IPS DF 4.7 (cell line): ENCODE measurements at regions not wholly inside any gene's neighbourhood (a gene's known extent, or its start where the extent isn't known, plus 50 kb on each side); places are given as distances from the start of the nearest gene placed in this dataset.

Experiments
- DNase-seq: peaks from one replicate; pipeline ENCODE4 v3.0.0-alpha.2; 2013; ENCODE audit warnings: low spot score; ENCODE audit errors: extremely low read depth

- DNase-seq, result no peak
Observed at GRCh38 chr17:77454242-77455095, 313.7 kb downstream of the SEC14L1 start.

- DNase-seq, result no peak
Observed at GRCh38 chr17:77455111-77455890, 314.5 kb downstream of the SEC14L1 start.

GRCh38 chr17:77455891-77456260, 315.1 kb downstream of the SEC14L1 start:
- no peak for DNase-seq

GRCh38 chr17:77456271-77456950, 315.6 kb downstream of the SEC14L1 start:
- DNase-seq, result no peak

GRCh38 chr17:77456951-77457548, 316.3 kb downstream of the SEC14L1 start:
- no peak for DNase-seq

- DNase-seq, result no peak
Observed at GRCh38 chr17:77457572-77458201, 316.9 kb downstream of the SEC14L1 start.

- no peak for DNase-seq
Observed at GRCh38 chr17:77458202-77459017, 317.6 kb downstream of the SEC14L1 start.

- DNase-seq, result no peak
Observed at GRCh38 chr17:77459018-77459755, 318.4 kb downstream of the SEC14L1 start.

GRCh38 chr17:77460514-77461046, 319.8 kb downstream of the SEC14L1 start:
- DNase-seq, result no peak

- no peak for DNase-seq
Observed at GRCh38 chr17:77461277-77462057, 320.7 kb downstream of the SEC14L1 start.

GRCh38 chr17:77462090-77462489, 321.3 kb downstream of the SEC14L1 start:
- DNase-seq, result no peak

GRCh38 chr17:77462553-77463497, 322.1 kb downstream of the SEC14L1 start:
- DNase-seq, result no peak

GRCh38 chr17:77464988-77465357, 324.2 kb downstream of the SEC14L1 start:
- no peak for DNase-seq

GRCh38 chr17:77465358-77466041, 324.7 kb downstream of the SEC14L1 start:
- no peak for DNase-seq

GRCh38 chr17:77466140-77466539, 325.4 kb downstream of the SEC14L1 start:
- peak; percentile 74 for DNase-seq

GRCh38 chr17:77466596-77467223, 325.9 kb downstream of the SEC14L1 start:
- no peak for DNase-seq
